GM18505 (cell line): ENCODE measurements at regions not wholly inside any gene's neighbourhood (a gene's known extent, or its start where the extent isn't known, plus 50 kb on each side); places are given as distances from the start of the nearest gene placed in this dataset.

Source experiments
- ATAC-seq: cut with Tn5 transposase; IDR thresholded peaks from one replicate; pipeline ENCODE4 v1.9.1; 2021; ENCODE audit not compliant: unreplicated experiment
- POLR2A ChIP-seq: IDR thresholded peaks from 4 replicates; pipeline ENCODE4 v1.6.1; 2011; ENCODE audit warnings: borderline replicate concordance; ENCODE audit not compliant: insufficient read depth, insufficient read length; ENCODE audit errors: extremely low read depth

DNA sequence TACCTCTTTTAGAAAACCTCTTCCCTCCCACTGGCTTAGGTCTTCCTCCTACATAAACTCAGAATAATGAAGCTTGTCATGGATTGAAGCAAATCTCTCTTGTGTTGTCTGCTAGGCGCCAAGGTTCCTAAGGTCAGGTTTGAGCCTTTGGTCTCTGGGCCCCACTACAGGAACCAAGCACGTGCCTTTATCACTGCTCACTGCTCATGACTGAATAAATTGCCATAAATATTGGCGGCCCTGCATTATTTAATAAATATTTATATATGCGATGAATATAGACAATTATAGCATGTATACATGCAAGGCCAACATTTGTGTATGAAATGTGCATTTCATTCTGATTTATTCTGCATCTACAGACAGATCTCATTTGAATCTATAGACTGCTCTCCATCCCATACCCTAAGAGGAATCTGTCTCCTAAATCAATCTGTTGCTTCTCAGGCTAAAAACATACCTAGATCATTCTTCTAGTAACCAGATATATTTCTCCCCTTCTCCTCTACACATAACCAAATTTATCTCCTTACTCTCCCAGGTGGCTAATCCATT lies 1717.6 kb upstream of the TENM3 start:
- no peak for ATAC-seq
- no peak for TF ChIP-seq POLR2A

DNA sequence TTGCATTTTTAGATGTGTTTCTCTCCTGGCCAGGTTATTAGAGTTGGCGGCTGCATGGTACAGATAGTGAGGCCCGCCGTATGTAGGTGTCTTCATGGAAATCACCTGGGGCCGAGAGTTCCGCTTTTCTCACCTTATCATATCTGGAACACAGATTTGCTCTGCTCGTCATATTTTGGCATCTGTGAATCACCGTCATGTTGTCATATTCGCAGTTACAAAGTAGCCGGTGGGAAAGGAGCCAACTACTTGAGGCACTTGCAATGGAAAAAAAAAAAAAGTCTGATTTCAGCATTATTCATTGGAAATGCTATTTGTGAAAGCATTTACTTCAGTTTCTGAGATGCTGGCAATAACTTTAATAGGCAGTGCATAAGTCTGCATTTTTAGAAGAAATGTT lies 1715.2 kb upstream of the TENM3 start:
- ATAC-seq: no peak

DNA sequence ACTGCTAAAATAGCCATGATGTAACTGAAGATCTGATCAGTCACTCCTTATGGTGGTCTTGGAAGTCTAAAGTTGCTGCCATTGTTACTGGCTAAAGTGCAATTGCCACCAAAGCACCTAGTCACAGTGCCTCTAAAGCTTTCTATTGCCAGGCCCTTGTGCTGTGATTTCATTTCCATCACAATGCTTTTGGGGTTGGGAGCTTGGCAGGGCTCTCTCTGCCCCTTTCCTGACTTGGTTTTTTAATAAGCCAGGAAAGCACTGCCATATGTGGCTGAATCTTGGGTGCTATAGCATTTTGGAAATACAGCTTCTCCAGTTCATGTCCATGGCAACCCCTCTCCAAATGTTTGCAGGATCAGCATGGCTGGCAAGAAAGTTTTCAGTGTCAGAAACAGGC lies 1712.4 kb upstream of the TENM3 start:
- no peak for ATAC-seq
- no peak for TF ChIP-seq POLR2A

More for the DNA sequence above, 1715.2 kb upstream of the TENM3 start:
- no peak for TF ChIP-seq POLR2A

DNA sequence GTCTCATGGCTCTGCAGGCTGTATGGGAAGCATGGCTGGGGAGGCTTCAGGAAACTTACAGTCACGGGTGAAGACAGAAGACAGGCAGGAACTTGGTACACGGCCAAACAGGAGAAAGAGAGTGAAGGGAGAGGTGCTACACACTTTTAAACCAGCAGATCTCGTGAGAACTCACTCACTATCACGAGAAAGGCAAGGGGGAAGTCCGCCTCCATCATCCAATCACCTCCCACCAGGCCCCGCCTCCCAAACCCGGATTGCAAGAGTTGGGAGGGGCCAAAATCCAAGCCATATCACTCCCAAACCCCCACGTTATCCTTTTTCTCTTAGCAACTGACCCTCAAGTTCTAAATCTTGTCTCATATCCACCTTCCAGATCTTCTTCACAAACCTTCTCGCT lies 1710.5 kb upstream of the TENM3 start:
- no peak for ATAC-seq
- TF ChIP-seq POLR2A: no peak

DNA sequence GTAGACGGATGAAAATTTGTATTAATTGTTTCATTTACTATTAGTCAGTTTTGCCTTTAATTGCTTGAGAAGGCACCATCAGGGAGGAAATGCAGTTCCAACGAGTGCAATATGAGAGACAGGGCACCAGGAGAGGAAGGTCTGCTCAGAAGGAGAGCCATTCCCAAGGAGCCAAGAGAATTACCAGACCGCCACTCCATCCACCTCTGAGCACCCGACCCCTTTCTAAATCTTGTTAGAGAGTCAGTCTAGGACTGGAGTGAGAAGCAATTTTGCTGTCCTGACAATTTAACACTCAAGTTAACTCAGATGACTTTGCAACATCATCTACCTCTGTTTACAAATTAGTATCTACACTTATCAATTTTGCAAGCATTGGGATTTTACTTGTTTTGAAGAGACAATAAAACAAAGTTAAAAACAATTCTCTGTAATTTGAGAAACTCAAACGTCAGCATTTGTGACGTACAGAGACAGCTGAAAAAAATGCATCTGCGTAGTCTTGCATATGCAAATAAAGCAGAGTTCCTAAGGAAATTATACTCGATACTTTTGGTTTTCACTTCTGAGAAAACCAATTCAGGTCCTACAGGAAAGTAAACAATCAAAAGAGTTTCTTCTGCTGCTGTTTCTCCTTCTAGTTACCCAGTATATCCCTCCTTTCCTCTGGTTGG lies 1704.7 kb upstream of the TENM3 start:
- no peak for TF ChIP-seq POLR2A
- no peak for ATAC-seq

DNA sequence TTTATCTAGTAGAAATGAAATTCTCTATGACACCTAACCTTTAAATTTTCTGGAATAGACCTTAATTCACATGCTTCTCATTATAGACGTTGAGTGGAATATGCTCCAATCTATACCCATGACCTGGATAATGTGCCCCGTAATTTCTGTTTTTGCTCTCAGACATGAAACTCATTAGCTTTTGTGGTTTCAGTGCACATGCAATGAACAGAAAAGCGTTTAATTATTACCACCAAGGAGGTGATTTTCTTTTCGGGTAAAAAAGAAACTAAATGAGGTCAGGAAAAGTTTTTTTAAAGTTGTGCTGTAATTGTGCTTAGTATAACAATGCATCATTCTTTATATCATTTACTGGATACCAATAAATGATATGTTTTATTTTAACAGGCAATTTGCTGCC lies 1703.9 kb upstream of the TENM3 start:
- no peak for TF ChIP-seq POLR2A
- ATAC-seq: no peak

DNA sequence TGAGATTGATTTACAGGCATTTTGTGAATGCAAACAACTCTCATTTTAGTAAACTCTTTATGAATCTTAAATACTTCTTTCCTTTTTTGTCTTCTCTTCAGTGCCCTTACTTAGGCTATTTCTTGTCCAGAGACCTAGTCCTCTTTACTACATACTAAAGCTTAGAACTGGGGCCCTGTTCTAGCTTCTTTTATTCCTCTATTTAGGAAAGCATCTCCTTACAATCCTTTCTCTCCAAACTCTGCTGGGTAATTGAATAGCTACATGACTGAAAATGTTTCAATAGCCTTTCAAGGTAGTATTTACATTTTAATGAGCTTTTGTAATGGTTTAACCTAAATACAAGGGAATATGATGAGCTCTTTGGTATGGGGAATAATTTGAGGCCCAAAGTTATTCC lies 1701.5 kb upstream of the TENM3 start:
- ATAC-seq: no peak
- TF ChIP-seq POLR2A: no peak

DNA sequence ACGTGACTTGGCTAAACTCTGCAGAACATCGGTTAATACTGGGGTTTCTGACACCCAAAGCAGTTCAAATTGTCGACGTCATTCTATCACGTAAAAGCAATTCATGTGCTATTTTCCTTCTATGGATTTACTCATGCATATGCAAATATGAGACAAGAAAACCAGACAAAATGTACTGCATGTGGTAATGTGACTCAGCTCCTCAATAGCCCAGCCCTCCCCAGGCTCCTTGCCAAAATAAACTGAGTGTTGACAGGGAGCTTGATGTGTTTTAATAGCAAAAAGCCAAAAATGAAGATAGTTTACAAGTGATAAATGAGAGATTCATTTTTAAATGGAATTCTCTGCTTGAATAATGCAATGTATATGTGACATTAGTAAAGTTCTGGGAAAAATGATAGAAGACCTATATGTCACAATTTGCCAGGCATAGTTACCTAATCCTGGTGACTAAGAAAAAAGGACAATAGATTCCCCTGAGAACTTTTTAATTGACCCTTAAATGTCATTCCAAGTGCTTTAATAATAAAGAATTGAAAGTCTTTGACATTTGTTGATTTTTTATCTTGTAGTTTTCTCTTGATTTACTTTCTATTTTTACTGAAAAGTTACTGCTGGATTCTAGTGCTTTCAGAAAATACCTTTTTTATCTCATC lies 1700.6 kb upstream of the TENM3 start:
- ATAC-seq: no peak
- no peak for TF ChIP-seq POLR2A

DNA sequence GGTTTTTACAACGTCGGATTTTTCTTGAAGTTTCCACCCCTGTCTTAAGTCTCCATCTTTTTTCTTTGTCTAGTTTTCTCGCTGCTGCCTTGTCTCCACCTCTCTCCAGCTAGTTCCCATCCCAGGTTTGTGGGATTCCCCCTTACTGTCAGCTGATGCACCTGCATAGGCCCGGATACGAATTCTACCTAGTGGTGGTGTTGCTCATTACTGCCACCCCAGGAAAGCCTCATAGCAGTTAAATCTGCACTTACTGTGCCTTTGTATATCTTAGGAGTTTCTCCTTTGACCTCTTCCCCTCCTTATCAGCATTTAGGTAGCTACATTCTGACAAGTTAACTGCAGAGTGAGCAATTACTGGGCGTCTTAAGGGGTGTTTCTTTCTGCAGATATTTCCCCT lies 1693.1 kb upstream of the TENM3 start:
- ATAC-seq: no peak
- no peak for TF ChIP-seq POLR2A

DNA sequence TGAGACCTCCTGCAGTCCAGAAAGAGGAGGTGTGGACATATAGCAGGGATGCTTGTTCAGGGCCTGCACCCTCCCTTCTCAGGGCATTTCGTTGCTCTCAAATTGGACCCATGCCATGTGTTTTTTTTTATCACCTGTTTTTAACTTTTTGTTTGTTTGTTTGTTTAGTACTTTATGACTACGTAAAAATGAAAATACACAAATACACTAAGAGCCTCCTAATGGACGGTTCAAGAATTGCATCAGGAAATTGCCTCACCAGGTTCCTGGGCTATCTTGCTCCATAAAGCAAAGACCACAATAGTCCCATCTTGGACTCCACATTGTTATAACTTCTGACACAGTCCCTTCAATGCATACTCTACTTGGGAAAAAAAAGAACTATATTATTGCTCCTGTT lies 1685.9 kb upstream of the TENM3 start:
- TF ChIP-seq POLR2A: no peak
- peak; percentile 75 for ATAC-seq

DNA sequence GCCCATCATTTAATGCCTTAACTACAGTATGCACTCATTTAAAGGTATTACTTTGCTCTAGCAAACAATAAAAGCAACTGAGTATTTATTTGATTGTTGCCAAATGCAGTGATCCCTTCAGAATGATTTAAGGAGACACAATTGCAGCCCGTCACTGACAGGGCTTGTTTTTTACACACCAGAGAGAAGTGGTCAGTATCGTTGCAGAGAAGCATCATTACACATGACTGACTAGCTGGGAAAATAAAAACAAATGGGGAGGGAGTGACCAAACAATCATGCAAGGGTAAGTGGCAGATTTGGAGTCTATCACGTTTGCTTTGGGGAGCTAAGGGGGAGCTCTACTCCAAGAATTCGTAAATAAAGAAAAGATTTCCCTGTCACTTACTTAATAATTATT lies 1685.3 kb upstream of the TENM3 start:
- no peak for ATAC-seq
- TF ChIP-seq POLR2A: no peak

DNA sequence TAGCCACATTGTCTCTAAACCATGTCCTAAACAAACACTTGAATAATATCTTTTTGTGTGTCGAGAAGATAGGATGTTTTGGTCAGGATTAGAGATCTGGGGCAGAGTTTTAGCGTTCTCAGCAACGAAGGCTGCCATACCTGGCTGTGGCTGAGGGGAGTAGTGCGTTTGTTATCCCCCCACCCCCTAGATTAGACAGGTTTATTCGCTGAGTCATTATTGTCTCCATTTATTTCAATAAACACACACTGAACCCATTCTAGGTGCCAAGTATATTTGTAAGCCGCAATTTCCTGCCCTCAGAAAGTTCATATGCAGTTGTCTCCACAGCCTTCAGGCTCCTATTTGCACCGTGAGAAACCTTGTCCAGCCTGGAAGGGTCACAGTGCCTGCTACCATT lies 1684.8 kb upstream of the TENM3 start:
- no peak for TF ChIP-seq POLR2A
- no peak for ATAC-seq

DNA sequence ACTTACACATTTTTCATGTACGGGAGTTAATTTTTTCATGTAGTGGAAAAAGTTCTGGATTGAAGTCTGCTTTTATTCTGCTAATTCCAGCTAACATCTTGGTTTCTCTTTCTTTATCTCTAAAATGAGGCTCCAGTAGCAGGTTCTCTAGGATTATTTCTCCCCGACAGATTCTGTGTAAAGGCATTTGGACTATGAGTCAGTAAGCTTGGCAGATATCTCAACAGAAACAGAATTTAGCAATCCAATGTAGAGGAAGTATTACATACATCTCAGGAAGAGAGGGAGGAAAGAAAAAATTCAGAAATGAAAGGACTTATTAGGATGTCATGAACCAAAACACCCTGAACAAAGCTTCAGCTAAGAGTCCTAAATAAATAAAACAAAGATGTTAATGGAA lies 1682.3 kb upstream of the TENM3 start:
- no peak for ATAC-seq
- TF ChIP-seq POLR2A: no peak

DNA sequence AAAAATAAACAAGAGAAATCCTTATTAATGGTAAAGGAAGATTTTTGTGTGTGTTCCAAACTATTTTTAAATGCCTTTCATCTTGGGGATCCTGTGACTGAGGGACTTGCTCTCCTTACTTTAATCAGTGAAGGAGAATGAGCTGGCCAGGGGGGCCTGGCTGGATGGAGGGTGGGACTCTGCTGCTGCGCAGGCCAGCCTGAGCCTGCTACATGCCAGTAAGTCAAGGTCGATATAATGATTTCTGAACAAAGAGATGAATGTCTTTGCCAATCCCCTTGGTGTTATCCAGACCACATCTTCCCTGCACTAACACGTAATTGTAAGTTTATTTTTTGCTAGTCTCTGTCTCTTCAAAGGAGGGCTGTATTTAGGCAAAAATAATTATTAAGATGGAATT lies 1679.2 kb upstream of the TENM3 start:
- TF ChIP-seq POLR2A: no peak
- ATAC-seq: no peak
